Uterus (tissue), 2 donors: ENCODE measurements at regions not wholly inside any gene's neighbourhood (a gene's known extent, or its start where the extent isn't known, plus 50 kb on each side); places are given as distances from the start of the nearest gene placed in this dataset.

Experiments
- POLR2A ChIP-seq, 2 donors: fragments of 450-650 bp; IDR thresholded peaks; one replicate each; pipeline ENCODE4 v1.6.1; 2016; ENCODE audit warnings: antibody characterized with exemption in 2 of 2, mild to moderate bottlenecking in 1 of 2, moderate library complexity in 1 of 2
- TF ChIP-seq, protein P1 (sequence below), 4 experiments: fragments of 200-600 bp in 2 of 4; fragments of 450-650 bp in 2 of 4; sonication (generic) in 2 of 4; IDR thresholded peaks; one replicate each; pipeline ENCODE4 v1.5.1; 2016 to 2019; ENCODE audit warnings: antibody characterized with exemption in 4 of 4, mild to moderate bottlenecking in 2 of 4, moderate library complexity in 1 of 4

DNA sequence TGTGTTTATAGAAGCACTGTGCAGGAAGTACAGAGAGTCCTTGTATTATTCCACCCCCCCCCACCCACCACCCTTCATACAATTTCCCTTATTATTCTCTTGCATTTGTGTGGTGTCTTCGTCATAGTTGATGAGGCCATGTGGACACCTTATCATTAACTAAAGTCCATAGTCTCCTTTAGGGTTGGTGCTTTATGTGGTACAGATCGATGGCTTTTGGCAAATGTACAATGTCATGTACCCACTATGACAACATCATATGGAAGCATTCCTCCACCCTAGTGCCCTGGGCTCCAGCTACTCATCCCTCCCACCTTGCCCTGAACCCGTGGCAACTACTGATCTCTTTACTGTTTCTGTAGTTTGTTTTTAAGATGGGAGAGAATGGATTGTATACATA is 93.8 kb upstream of the HDAC4 start:
- TF ChIP-seq, protein P1, sequence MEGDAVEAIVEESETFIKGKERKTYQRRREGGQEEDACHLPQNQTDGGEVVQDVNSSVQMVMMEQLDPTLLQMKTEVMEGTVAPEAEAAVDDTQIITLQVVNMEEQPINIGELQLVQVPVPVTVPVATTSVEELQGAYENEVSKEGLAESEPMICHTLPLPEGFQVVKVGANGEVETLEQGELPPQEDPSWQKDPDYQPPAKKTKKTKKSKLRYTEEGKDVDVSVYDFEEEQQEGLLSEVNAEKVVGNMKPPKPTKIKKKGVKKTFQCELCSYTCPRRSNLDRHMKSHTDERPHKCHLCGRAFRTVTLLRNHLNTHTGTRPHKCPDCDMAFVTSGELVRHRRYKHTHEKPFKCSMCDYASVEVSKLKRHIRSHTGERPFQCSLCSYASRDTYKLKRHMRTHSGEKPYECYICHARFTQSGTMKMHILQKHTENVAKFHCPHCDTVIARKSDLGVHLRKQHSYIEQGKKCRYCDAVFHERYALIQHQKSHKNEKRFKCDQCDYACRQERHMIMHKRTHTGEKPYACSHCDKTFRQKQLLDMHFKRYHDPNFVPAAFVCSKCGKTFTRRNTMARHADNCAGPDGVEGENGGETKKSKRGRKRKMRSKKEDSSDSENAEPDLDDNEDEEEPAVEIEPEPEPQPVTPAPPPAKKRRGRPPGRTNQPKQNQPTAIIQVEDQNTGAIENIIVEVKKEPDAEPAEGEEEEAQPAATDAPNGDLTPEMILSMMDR (IDR thresholded peaks at IDR 0.05), result no peak
- no peak for TF ChIP-seq POLR2A (IDR thresholded peaks at IDR 0.05)
